IPS-20b (cell line): ENCODE measurements at regions not wholly inside any gene's neighbourhood (a gene's known extent, or its start where the extent isn't known, plus 50 kb on each side); places are given as distances from the start of the nearest gene placed in this dataset.

Experiments used
- H3K27ac ChIP-seq: one replicate; pipeline ENCODE4 v1.5.1; 2013; ENCODE audit warnings: low read length
- H3K27me3 ChIP-seq: 2 replicates; pipeline ENCODE4 v1.6.1; 2013; ENCODE audit warnings: mild to moderate bottlenecking, low read length, inconsistent platforms; ENCODE audit not compliant: insufficient read depth
- H3K36me3 ChIP-seq: 2 replicates; pipeline ENCODE4 v1.6.1; 2013; ENCODE audit warnings: low read depth, mild to moderate bottlenecking, inconsistent platforms, low read length, moderate library complexity; ENCODE audit not compliant: insufficient read depth
- H3K4me1 ChIP-seq: 2 replicates; pipeline ENCODE4 v1.6.1; 2013; ENCODE audit warnings: mild to moderate bottlenecking, control low read depth, inconsistent platforms, low read length, moderate library complexity; ENCODE audit not compliant: insufficient read depth
- H3K4me3 ChIP-seq: 2 replicates; pipeline ENCODE4 v1.5.1; 2013; ENCODE audit warnings: mild to moderate bottlenecking, low read length, inconsistent platforms
- H3K9ac ChIP-seq: 2 replicates; pipeline ENCODE4 v1.6.1; 2013; ENCODE audit warnings: low read depth, mild to moderate bottlenecking, inconsistent platforms, low read length, moderate library complexity
- H3K9me3 ChIP-seq: 2 replicates; pipeline ENCODE4 v1.6.1; 2013; ENCODE audit warnings: mild to moderate bottlenecking, low read depth, low read length, inconsistent platforms; ENCODE audit not compliant: insufficient read depth

DNA sequence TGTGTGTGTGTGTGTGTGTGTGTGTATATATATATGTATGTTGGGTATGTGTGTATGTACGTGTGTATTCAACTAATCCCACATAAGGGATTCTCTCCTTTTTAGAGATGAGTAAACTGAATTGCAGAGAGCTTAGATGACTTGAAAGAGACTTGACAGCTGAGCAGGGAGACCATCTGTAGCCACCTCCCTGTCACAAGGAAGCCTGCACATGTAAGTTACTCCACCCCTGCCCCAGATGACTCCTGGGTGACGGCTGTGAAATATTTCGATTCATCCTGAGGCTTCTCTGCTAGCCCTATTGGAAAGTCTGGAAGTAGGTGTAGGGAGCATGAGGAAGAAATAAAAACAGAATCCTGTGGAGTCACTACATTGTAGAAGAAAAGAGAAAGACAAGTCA lies 480.4 kb downstream of the FOXO1 start:
- Histone ChIP-seq H3K9me3 (no peaks in the 10 kb centered on the region), H3K9ac (no peak overlapping the region), H3K27me3 (no peaks in the 10 kb centered on the region), H3K27ac (no peak overlapping the region), H3K36me3 (no peaks in the 10 kb centered on the region), H3K4me1 (no peaks in the 10 kb centered on the region; the same call in 1 of the 2 replicates), H3K4me3 (no peak overlapping the region)

DNA sequence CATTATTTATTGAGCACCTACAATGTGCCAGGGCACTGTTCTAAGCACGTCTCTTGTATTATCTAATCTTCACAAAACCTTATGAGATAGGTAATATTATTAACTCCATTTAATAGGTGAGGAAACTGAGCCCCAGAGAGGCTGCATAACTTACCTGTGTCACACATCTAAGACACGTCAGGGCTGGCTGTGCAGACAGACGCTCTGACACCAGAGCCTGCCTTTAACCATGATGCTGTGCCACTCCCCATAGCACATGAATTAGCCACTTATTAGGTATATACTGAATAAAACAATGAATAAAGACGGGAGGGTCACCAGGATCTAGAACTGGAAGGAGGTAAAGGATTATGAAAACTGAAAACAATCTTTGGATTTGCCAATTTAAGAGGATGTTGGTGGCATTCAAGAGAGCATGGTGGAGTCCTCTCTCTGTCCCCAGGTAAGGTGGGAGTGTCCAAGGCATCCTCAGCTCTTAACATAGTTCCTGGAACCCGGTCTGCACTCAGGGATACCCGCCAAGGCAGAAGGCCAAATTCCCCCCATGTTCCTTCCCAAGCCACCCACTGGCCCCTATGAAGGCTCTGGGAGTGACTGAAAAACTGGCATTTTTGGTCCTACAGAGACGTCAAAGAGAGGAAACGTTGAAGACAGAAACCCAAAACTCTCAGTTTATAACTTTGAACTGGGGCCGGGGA lies 479.7 kb downstream of the FOXO1 start:
- no peak overlapping the region for H3K9ac ChIP-seq
- H3K4me1 ChIP-seq = peaks cover 6% of the 10 kb centered on the region; the same call in 1 of the 2 replicates
- H3K27me3 ChIP-seq = no peaks in the 10 kb centered on the region
- H3K9me3 ChIP-seq = no peaks in the 10 kb centered on the region
- no peak overlapping the region for H3K4me3 ChIP-seq
- no peaks in the 10 kb centered on the region for H3K36me3 ChIP-seq
- no peak overlapping the region for H3K27ac ChIP-seq

DNA sequence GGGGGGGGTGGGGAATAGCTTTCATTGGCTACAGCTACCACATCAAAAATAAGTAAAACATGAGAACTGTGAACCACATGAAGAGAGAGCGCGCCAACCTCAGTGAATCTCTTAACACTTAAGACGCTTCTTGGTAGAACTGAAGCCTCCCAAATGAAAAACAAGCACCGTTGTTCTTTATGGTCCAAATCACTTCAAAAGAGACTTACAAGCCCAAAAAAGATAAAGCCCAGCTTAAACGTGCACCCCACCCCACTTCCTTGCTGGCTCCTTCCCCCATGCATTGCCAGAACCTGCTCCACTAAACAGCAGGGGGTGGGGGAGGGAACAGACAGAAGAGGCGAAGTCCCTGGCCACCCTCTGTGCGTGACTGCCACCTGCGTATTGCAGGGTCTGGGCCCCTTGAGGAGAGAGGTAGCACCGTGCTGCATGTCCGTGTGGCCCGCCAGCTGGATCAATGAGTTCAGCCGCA lies 479.1 kb downstream of the FOXO1 start:
- H3K36me3 ChIP-seq = no peaks in the 10 kb centered on the region
- no peak overlapping the region for H3K9ac ChIP-seq
- no peak overlapping the region for H3K27ac ChIP-seq
- peaks cover 6% of the 10 kb centered on the region; the same call in 1 of the 2 replicates for H3K4me1 ChIP-seq
- H3K27me3 ChIP-seq = no peaks in the 10 kb centered on the region
- H3K4me3 ChIP-seq = no peak overlapping the region
- H3K9me3 ChIP-seq = no peaks in the 10 kb centered on the region

DNA sequence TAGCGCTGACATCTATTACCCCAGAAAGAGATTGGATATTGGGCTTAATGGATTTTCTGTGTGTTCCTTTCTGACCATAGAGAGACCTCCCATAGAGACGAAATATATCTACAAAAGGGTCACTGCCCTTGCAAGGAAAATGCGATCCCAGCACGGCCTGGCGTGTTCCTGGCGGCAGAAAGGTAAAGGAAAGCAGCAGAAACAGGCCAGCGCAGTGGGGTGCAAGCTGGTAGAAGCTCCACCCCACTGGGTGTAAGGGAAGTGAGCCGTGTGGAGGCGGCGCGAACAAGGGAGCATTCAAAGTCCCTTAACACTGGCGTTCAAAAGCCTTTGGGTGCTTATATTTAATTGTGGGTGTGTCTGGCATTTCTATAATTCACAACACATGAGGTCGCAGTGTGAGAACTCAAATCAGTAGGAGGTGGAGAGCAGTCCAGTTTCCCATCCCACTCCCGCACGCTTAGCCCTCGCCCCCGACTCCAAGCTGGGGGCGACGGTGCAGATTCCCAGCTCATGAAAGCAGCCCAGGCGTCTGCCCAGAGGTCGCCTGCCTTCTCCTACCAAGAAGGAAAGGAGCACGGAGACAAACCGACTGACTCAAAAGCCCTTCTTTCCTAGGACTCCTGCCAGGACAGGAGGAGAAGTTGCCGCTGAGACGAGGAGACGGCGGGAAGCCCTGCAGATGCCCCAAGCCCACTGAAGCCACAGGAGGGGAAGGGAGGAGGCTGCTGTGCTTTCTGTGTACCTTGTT lies 478.4 kb downstream of the FOXO1 start:
- Histone ChIP-seq H3K27ac (no peak overlapping the region), H3K9ac (no peak overlapping the region), H3K27me3 (no peaks in the 10 kb centered on the region), H3K4me3 (no peak overlapping the region), H3K36me3 (no peaks in the 10 kb centered on the region), H3K9me3 (no peaks in the 10 kb centered on the region), H3K4me1 (peaks cover 6% of the 10 kb centered on the region; the same call in 1 of the 2 replicates)

DNA sequence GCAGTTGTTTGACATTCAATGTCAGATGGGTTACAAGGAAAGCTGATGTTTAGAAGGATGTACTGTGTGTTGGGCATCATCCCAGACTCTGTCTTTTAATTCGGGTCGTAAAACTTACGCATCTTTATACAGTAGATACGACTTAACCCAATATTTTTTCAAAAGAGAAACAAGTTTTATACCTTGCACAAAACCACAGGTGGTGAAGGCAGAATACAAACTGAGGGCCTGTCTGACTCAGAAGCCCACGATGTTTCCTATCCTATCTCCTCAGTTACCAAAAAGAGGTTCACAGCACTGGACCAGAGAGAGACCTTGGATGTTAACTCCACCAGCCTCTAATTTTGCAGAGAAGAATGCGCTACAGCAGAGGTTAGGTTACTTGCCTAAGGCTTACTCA lies 477.0 kb downstream of the FOXO1 start:
- no peaks in the 10 kb centered on the region for H3K27me3 ChIP-seq
- H3K36me3 ChIP-seq = no peaks in the 10 kb centered on the region
- H3K9me3 ChIP-seq = no peaks in the 10 kb centered on the region
- H3K27ac ChIP-seq = no peak overlapping the region
- peaks cover 6% of the 10 kb centered on the region; the same call in 1 of the 2 replicates for H3K4me1 ChIP-seq
- H3K4me3 ChIP-seq = no peak overlapping the region
- H3K9ac ChIP-seq = no peak overlapping the region

DNA sequence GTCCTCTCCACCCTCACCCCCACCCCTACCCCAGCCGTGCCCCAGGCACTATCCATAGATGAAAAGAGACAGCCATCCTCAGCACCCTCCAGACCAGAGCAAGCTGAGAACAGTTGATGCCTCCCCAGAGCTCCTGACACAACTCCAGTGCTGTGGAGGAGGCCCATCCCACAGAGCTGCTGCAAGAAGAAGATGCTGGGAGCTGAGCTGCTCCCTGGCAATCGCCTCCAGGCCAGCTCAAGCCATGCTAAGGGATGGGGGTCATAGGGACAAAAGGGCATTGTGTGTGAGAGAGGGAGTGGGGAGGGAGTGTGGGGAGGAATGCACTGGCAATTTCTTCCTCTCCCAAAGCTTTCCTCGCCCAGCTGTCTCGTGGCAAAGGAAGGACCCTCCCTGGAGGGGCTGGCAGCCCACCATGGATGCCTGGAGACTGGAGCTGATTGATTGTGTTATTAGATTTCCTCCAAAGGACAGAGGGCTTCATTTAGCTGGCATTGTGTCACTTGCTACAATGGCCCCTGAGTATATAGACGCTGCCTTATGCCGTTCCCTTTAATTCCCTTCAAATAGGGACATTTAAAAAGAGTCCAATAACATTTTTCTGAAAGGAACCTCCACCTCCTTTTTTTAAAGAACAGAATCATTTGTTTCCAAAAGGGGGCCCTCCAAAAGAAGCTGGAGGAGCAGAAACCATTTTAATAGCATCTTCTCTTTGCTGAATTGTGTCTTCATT lies 476.4 kb downstream of the FOXO1 start:
- no peaks in the 10 kb centered on the region for H3K27me3 ChIP-seq
- no peak overlapping the region for H3K4me3 ChIP-seq
- H3K27ac ChIP-seq = no peak overlapping the region
- peaks cover 6% of the 10 kb centered on the region; the same call in 1 of the 2 replicates for H3K4me1 ChIP-seq
- H3K36me3 ChIP-seq = no peaks in the 10 kb centered on the region
- H3K9me3 ChIP-seq = no peaks in the 10 kb centered on the region
- no peak overlapping the region for H3K9ac ChIP-seq

DNA sequence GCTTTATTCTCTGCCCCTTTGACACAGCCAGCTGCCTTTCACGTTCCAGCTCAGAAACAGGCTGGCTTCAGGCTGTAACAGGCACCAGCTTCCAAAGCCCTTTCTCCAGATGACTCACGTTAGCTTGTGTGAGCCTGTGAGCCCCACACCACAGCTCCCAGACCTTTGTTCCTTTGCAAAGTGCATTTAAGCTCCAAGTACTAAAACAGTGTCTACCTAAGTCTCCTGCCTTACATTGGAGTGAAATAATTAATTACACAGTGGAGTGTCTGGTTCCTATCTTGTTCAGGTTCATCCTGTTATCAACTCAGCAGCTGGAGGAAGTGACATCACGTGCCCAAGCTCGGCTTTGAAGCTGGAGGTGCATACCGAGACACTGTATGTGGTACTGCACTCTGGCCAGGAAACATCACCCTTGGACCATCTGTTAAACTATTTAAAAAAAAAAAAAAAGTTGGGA lies 475.8 kb downstream of the FOXO1 start:
- no peak overlapping the region for H3K4me3 ChIP-seq
- no peaks in the 10 kb centered on the region for H3K36me3 ChIP-seq
- no peaks in the 10 kb centered on the region for H3K27me3 ChIP-seq
- no peak overlapping the region for H3K9ac ChIP-seq
- H3K4me1 ChIP-seq = peaks cover 6% of the 10 kb centered on the region; the same call in 1 of the 2 replicates
- no peak overlapping the region for H3K27ac ChIP-seq
- H3K9me3 ChIP-seq = no peaks in the 10 kb centered on the region

DNA sequence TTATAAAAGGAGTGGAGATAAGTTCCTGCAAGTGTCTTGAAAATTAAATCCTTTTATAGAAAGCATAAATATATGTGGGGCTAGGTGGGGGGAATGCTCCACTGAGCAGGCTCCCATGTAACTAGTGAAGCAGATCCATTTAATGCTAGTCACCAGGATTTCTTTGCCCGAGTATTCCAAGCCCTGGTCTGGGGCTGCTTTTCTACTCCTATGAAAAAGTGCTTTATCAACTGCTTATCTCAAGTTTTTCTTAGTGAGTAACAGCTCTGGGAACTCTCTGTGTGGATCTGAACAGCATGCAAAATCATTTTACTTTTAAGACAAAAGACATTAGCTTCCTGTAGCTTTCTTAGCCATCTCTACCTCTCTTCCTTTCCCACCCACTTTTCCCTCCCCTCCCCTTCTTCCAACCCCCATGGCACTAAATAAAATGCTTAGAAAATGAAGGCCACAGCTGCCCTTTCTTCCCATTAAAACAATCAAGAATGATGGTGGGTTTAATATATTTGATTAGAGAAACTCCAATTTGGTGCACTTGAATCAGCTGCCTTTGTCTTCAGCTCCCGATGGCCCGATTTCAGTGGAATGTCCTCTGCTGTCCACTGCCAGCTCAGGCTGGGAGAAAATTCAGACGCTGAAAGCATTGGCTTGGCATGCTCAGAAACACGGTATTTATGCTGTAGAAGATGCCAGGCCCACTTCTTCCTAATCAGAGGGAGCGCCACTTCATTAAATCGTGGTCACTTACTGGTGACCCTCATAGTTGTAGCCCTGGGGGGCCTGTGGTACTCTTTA lies 475.1 kb downstream of the FOXO1 start:
- H3K9ac ChIP-seq = no peak overlapping the region
- no peak overlapping the region for H3K4me3 ChIP-seq
- H3K36me3 ChIP-seq = no peaks in the 10 kb centered on the region
- no peaks in the 10 kb centered on the region for H3K27me3 ChIP-seq
- H3K4me1 ChIP-seq = peaks cover 6% of the 10 kb centered on the region; the same call in 1 of the 2 replicates
- no peaks in the 10 kb centered on the region for H3K9me3 ChIP-seq
- H3K27ac ChIP-seq = no peak overlapping the region

DNA sequence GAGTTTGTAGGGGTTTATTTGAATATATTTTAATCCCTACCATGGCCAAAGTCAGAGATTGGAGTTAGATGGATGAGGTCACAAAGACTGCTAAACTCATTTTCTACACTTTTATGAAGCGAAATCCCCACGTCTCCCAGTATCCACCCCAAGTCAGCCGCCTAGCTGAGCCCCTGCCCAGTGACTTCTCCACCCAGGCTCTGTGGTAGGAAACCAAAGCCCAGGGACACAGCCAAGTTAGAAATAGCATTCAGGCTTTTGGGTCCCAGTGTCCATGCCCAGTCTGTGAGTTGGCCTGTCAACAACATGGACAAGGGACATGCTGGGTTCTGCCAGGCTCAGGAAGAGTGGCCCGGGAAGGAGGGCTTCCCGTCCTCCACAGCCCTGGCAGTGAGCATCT lies 474.0 kb downstream of the FOXO1 start:
- H3K4me1 ChIP-seq = peaks cover 6% of the 10 kb centered on the region; the same call in 1 of the 2 replicates
- H3K4me3 ChIP-seq = no peak overlapping the region

DNA sequence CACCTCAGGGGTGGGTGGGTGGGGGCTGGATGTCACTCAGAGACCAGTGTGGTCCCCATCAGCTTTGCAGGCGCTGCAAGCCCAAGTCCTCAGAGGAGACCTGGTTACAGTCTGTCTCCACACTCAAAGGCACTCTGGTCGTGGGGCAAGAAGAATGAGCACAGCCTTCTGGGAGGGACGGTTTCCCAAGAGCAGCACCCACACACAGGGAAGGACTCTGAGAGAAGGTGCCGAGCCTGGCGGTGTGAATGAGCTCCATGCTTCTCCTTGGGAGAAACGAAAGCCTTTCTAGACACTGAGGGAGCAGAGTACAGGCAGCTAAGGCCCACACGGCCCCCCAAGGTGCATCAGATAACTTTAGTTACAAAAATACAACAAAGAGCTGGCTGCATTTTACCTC lies 473.6 kb downstream of the FOXO1 start:
- H3K4me3 ChIP-seq = no peak overlapping the region

More for the DNA sequence above, 474.0 kb downstream of the FOXO1 start:
- no peak overlapping the region for H3K27ac ChIP-seq
- no peak overlapping the region for H3K9ac ChIP-seq
- no peaks in the 10 kb centered on the region for H3K27me3 ChIP-seq
- H3K36me3 ChIP-seq = no peaks in the 10 kb centered on the region
- H3K9me3 ChIP-seq = no peaks in the 10 kb centered on the region

More for the DNA sequence above, 473.6 kb downstream of the FOXO1 start:
- H3K36me3 ChIP-seq = no peaks in the 10 kb centered on the region
- H3K9me3 ChIP-seq = no peaks in the 10 kb centered on the region
- H3K27me3 ChIP-seq = no peaks in the 10 kb centered on the region
- H3K4me1 ChIP-seq = peaks cover 6% of the 10 kb centered on the region; the same call in 1 of the 2 replicates
- no peak overlapping the region for H3K27ac ChIP-seq
- no peak overlapping the region for H3K9ac ChIP-seq
